ENCODE measurements at regions not wholly inside any gene's neighbourhood (a gene's known extent, or its start where the extent isn't known, plus 50 kb on each side); places are given as distances from the start of the nearest gene placed in this dataset.

GRCh38 chr6:16902502-16902901 lies 141.2 kb upstream of the ATXN1 start:
- H3K36me3 ChIP-seq (ENCODE audit: control insufficient read depth, insufficient read depth, low read length), result no peaks in the 10 kb centered on the region
- no peak for TF ChIP-seq RFX5 (IDR thresholded peaks at IDR 0.05; ENCODE audit: low read depth, low read length)
- TF ChIP-seq ELK1 (IDR thresholded peaks at IDR 0.05; ENCODE audit: borderline replicate concordance, low read depth, low read length), result no peak
- TF ChIP-seq BHLHE40 (IDR thresholded peaks at IDR 0.05; ENCODE audit: low read depth, low read length), result no peak
- TF ChIP-seq RCOR1 (IDR thresholded peaks at IDR 0.05; ENCODE audit: insufficient replicate concordance, low read length), result no peak
- TF ChIP-seq MXI1 (IDR thresholded peaks at IDR 0.05; ENCODE audit: borderline replicate concordance, low read depth, low read length), result no peak
- no peak for TF ChIP-seq SMC3 (IDR thresholded peaks at IDR 0.05; ENCODE audit: low read depth, low read length)
- TF ChIP-seq MAZ (IDR thresholded peaks at IDR 0.05; ENCODE audit: borderline replicate concordance, low read depth, low read length), result no peak
- TF ChIP-seq POLR2A (IDR thresholded peaks at IDR 0.05; ENCODE audit: low read depth, low read length), result no peak
- TF ChIP-seq FOS (IDR thresholded peaks at IDR 0.05; ENCODE audit: low read depth, low read length), result no peak
- no peak for TF ChIP-seq MAFK (IDR thresholded peaks at IDR 0.05; ENCODE audit: low read depth, low read length)
- TF ChIP-seq NFE2L2 (IDR thresholded peaks at IDR 0.05; ENCODE audit: low read depth, low read length), result no peak
- TF ChIP-seq CHD1 (IDR thresholded peaks at IDR 0.05; ENCODE audit: low read depth, low read length), result no peak
- TF ChIP-seq CTCF (conservative IDR thresholded peaks at IDR 0.05; ENCODE audit: low read depth, low read length), result no peak
- TF ChIP-seq RAD21 (IDR thresholded peaks at IDR 0.05; ENCODE audit: low read length), result no peak
- TF ChIP-seq CEBPB (IDR thresholded peaks at IDR 0.05; ENCODE audit: low read depth, low read length), result no peak
- TF ChIP-seq USF2 (IDR thresholded peaks at IDR 0.05; ENCODE audit: low read depth, low read length), result no peak
- H3K4me1 ChIP-seq (ENCODE audit: control insufficient read depth, insufficient read depth, low read length), result 0 out of 2 replicates have a peak, but pooled peaks cover 6% of the 10 kb centered on the region
- H3K9ac ChIP-seq (ENCODE audit: low read depth, low read length), result no peak overlapping the region
- ATAC-seq (ENCODE audit: low read depth) (no peak), DNase-seq (no peak)
- H2BK15ac ChIP-seq (ENCODE audit: low read depth, low read length), result 0 out of 3 replicates have a peak overlapping the region, but pooled peaks have one; percentile 29
- no TSS peak for BruUV-seq (replicated peaks)
- CTCF ChIA-PET, result interaction anchor here (1.1 kb wide), 1 partner anchor 18 kb away, joined by 3 read pairs; no protein-coding TSS in a partner anchor
- no peak overlapping the region for H3K23ac ChIP-seq (ENCODE audit: low read depth, low read length)
- no peaks in the 10 kb centered on the region for H4K20me1 ChIP-seq (ENCODE audit: insufficient read depth, low read length)
- no peak overlapping the region for H2BK120ac ChIP-seq (ENCODE audit: low read depth, low read length)
- H2AK9ac ChIP-seq (replicated peaks; ENCODE audit: low read depth, low read length, poor library complexity), result no peak overlapping the region
- dilution Hi-C loops (cut with HindIII; ENCODE audit: low sequenced_read_pairs, unreplicated experiment), result no loop called here
- no peak overlapping the region for H3K4me3 ChIP-seq (ENCODE audit: insufficient read depth, low read depth, low read length)
- in situ Hi-C loops (cut with MboI; ENCODE audit: low sequenced_read_pairs), result no loop called here
- intact Hi-C loops (cut with micrococcal nuclease), result no loop called here
- H3K18ac ChIP-seq (ENCODE audit: low read depth, low read length), result no peak overlapping the region
- peak overlapping the region; percentile 60; the same call in 1 of the 2 replicates for H3K4ac ChIP-seq (ENCODE audit: low read depth, low read length)
- POLR2A ChIA-PET (ENCODE audit: unreplicated experiment), result no interaction called here
- H3K9me1 ChIP-seq (ENCODE audit: insufficient read depth, low read length), result 0 out of 2 replicates have a peak, but pooled peaks cover 6% of the 10 kb centered on the region
- H3K4me2 ChIP-seq (ENCODE audit: low read depth, low read length), result no peak overlapping the region
- H4K8ac ChIP-seq (ENCODE audit: low read depth in 2 of 2, low read length in 2 of 2), result no peak overlapping the region
- H2AFZ ChIP-seq (replicated peaks; ENCODE audit: low read length, poor library complexity), result no peak overlapping the region
- H3K9me3 ChIP-seq (ENCODE audit: control insufficient read depth, insufficient read depth, low read length), result no peaks in the 10 kb centered on the region
- H2AK5ac ChIP-seq (ENCODE audit: low read depth, low read length), result no peak overlapping the region
- H3K79me1 ChIP-seq (ENCODE audit: low read depth in 1 of 2, low read length in 2 of 2), result no peaks in the 10 kb centered on the region
- H3K56ac ChIP-seq (ENCODE audit: extremely low read depth, insufficient read depth, low read length), result no peak overlapping the region
- no peak overlapping the region for H2BK5ac ChIP-seq (ENCODE audit: low read depth, low read length, poor library complexity, severe bottlenecking)
- peak overlapping the region; percentile 48; the same call in 1 of the 2 replicates for H2BK20ac ChIP-seq (ENCODE audit: low read depth, low read length)
- no peaks in the 10 kb centered on the region for H3K27me3 ChIP-seq (ENCODE audit: control insufficient read depth, insufficient read depth, low read length)
- no peak overlapping the region for H3K27ac ChIP-seq (ENCODE audit: insufficient read depth, low read length)
- 0 out of 2 replicates have a peak overlapping the region, but pooled peaks have one; percentile 25 for H3K14ac ChIP-seq (replicated peaks; ENCODE audit: low read depth, low read length)
- no peak overlapping the region for H4K5ac ChIP-seq (ENCODE audit: low read depth, low read length)
- H4K91ac ChIP-seq (ENCODE audit: insufficient read depth, low read depth, low read length), result 0 out of 2 replicates have a peak overlapping the region, but pooled peaks have one; percentile 6
